H9 (cell line): ENCODE measurements at regions not wholly inside any gene's neighbourhood (a gene's known extent, or its start where the extent isn't known, plus 50 kb on each side); places are given as distances from the start of the nearest gene placed in this dataset.
"Not testable (repeated sequence)": the region's sequence is repeated elsewhere in the genome, so short reads cannot be mapped to it uniquely, and the experiment has no call there.

Experiments
- DNase-seq: peaks from one replicate; pipeline ENCODE4 v3.0.0-alpha.2; 2017
- H2AFZ ChIP-seq: one replicate; pipeline ENCODE4 v1.6.1; 2013; ENCODE audit warnings: mild to moderate bottlenecking, low read length, control low read depth, moderate library complexity
- H2AK5ac ChIP-seq: 2 replicates; pipeline ENCODE4 v1.6.1; 2013; ENCODE audit warnings: low read length, control low read depth, mixed read lengths; ENCODE audit not compliant: insufficient read length
- H2BK120ac ChIP-seq: one replicate; pipeline ENCODE4 v1.6.1; 2013; ENCODE audit warnings: low read depth, mild to moderate bottlenecking, low read length, control low read depth, inconsistent platforms; ENCODE audit not compliant: poor library complexity, severe bottlenecking
- H2BK12ac ChIP-seq: 2 replicates; pipeline ENCODE4 v1.6.1; 2013; ENCODE audit warnings: low read length, control low read depth, mixed read lengths, low read depth; ENCODE audit not compliant: insufficient read length
- H2BK15ac ChIP-seq: 2 replicates; pipeline ENCODE4 v1.6.1; 2013; ENCODE audit warnings: low read depth, low read length, control low read depth
- H2BK20ac ChIP-seq: one replicate; pipeline ENCODE4 v1.6.1; 2013; ENCODE audit warnings: low read depth, mild to moderate bottlenecking, low read length, control low read depth, inconsistent platforms; ENCODE audit not compliant: poor library complexity, severe bottlenecking
- H2BK5ac ChIP-seq: 2 replicates; pipeline ENCODE4 v1.6.1; 2013; ENCODE audit warnings: low read length, control low read depth, mixed read lengths; ENCODE audit not compliant: insufficient read length
- H3K14ac ChIP-seq: 2 replicates; pipeline ENCODE4 v1.6.1; 2013; ENCODE audit warnings: low read length, control low read depth; ENCODE audit not compliant: insufficient read depth
- H3K18ac ChIP-seq: 2 replicates; pipeline ENCODE4 v1.6.1; 2013; ENCODE audit warnings: low read depth, mild to moderate bottlenecking, mixed read lengths, low read length, control low read depth; ENCODE audit not compliant: insufficient read length
- H3K23ac ChIP-seq: 2 replicates; pipeline ENCODE4 v1.6.1; 2013; ENCODE audit warnings: low read length, control low read depth, mixed read lengths, low read depth; ENCODE audit not compliant: insufficient read length
- H3K23me2 ChIP-seq: 2 replicates; pipeline ENCODE4 v1.6.1; 2013; ENCODE audit warnings: low read depth, mild to moderate bottlenecking, mixed read lengths, low read length, control low read depth; ENCODE audit not compliant: insufficient read length, poor library complexity, severe bottlenecking
- H3K27ac ChIP-seq: 2 replicates; pipeline ENCODE4 v1.5.1; 2013; ENCODE audit warnings: low read length, control low read depth, mixed read lengths, low read depth; ENCODE audit not compliant: insufficient read length
- H3K27me3 ChIP-seq: 2 replicates; pipeline ENCODE4 v1.6.1; 2013; ENCODE audit warnings: low read length, control low read depth, inconsistent platforms; ENCODE audit not compliant: insufficient read depth
- H3K4ac ChIP-seq: 2 replicates; pipeline ENCODE4 v1.6.1; 2013; ENCODE audit warnings: low read depth, mild to moderate bottlenecking, control low read depth, inconsistent platforms, low read length, moderate library complexity
- H3K4me1 ChIP-seq: 2 replicates; pipeline ENCODE4 v1.6.1; 2013; ENCODE audit warnings: low read length, control low read depth, inconsistent platforms; ENCODE audit not compliant: insufficient read depth
- H3K4me2 ChIP-seq: 2 replicates; pipeline ENCODE4 v1.6.1; 2013; ENCODE audit warnings: low read length, control low read depth, mixed read lengths; ENCODE audit not compliant: insufficient read length, insufficient read depth
- H3K56ac ChIP-seq: 2 replicates; pipeline ENCODE4 v1.6.1; 2013; ENCODE audit warnings: low read depth, mild to moderate bottlenecking, mixed read lengths, low read length, control low read depth; ENCODE audit not compliant: insufficient read length
- H3K79me1 ChIP-seq: 2 replicates; pipeline ENCODE4 v1.6.1; 2013; ENCODE audit warnings: low read depth, mild to moderate bottlenecking, moderate library complexity, low read length, control low read depth, inconsistent platforms; ENCODE audit not compliant: insufficient read depth, poor library complexity, severe bottlenecking
- H3K79me2 ChIP-seq: 2 replicates; pipeline ENCODE4 v1.6.1; 2013; ENCODE audit warnings: low read length, control low read depth, inconsistent platforms; ENCODE audit not compliant: insufficient read depth
- H3K9ac ChIP-seq: 2 replicates; pipeline ENCODE4 v1.6.1; 2013; ENCODE audit warnings: low read length, control low read depth, mixed read lengths; ENCODE audit not compliant: insufficient read length; ENCODE audit errors: extremely low read depth
- H3K9me3 ChIP-seq: one replicate; pipeline ENCODE4 v1.6.1; 2013; ENCODE audit warnings: low read depth, low read length, inconsistent platforms; ENCODE audit not compliant: control insufficient read depth
- H3T11ph ChIP-seq: one replicate; pipeline ENCODE4 v1.6.1; 2013; ENCODE audit warnings: mild to moderate bottlenecking, low read length, control low read depth, inconsistent platforms
- H4K20me1 ChIP-seq: one replicate; pipeline ENCODE4 v1.6.1; 2013; ENCODE audit not compliant: control insufficient read depth, insufficient read length, insufficient read depth
- H4K5ac ChIP-seq: 2 replicates; pipeline ENCODE4 v1.6.1; 2013; ENCODE audit warnings: low read depth, mild to moderate bottlenecking, mixed read lengths, low read length, control low read depth; ENCODE audit not compliant: insufficient read length
- H4K8ac ChIP-seq: replicated peaks from 2 replicates; pipeline ENCODE4 v1.6.1; 2013; ENCODE audit warnings: low read length, control low read depth, mixed read lengths, low read depth; ENCODE audit not compliant: insufficient read length
- H4K91ac ChIP-seq: 2 replicates; pipeline ENCODE4 v1.6.1; 2013; ENCODE audit warnings: low read depth, mild to moderate bottlenecking, moderate library complexity, mixed read lengths, low read length, control low read depth; ENCODE audit not compliant: insufficient read length
- H3K27ac Mint-ChIP-seq, 3 experiments: 2 replicates in 2 of 3; 3 replicates in 1 of 3; pipeline ENCODE4 v1.8.0; 2020 to 2021; ENCODE audit warnings: mixed read lengths in 3 of 3, mild to moderate bottlenecking in 1 of 3, moderate library complexity in 1 of 3
- H3K27me3 Mint-ChIP-seq: 2 replicates; pipeline ENCODE4 v1.8.0; 2021; ENCODE audit warnings: low read depth, mild to moderate bottlenecking, moderate library complexity, mixed read lengths
- H3K36me3 Mint-ChIP-seq, 3 experiments: 2 replicates in 2 of 3; 3 replicates in 1 of 3; pipeline ENCODE4 v1.8.0; 2020 to 2021; ENCODE audit warnings: low read depth in 3 of 3, mixed read lengths in 3 of 3; ENCODE audit not compliant: insufficient read depth in 1 of 3
- H3K4me1 Mint-ChIP-seq, 2 experiments: 2 replicates each; pipeline ENCODE4 v1.8.0; 2020; ENCODE audit warnings: mixed read lengths in 2 of 2
- H3K4me3 Mint-ChIP-seq, 2 experiments: 2 replicates in 1 of 2; 3 replicates in 1 of 2; pipeline ENCODE4 v1.8.0; 2020 to 2021; ENCODE audit warnings: mild to moderate bottlenecking in 2 of 2, mixed read lengths in 2 of 2, moderate library complexity in 1 of 2
- H3K9me3 Mint-ChIP-seq, 2 experiments: 2 replicates in 1 of 2; 3 replicates in 1 of 2; pipeline ENCODE4 v1.8.0; 2020; ENCODE audit warnings: mild to moderate bottlenecking in 2 of 2, mixed read lengths in 2 of 2, moderate library complexity in 1 of 2
- WGBS: extraction: QIAGEN DNeasy Blood & Tissue Kit; methylation state at CpG from one replicate; pipeline ENCODE4 v1.1.7; 2013; ENCODE audit warnings: missing lambda C conversion rate, low lambda C conversion rate, mixed read lengths; ENCODE audit not compliant: insufficient read length; ENCODE audit errors: extremely low coverage; 5-methylcytosine and 5-hydroxymethylcytosine counted together

- not testable (repeated sequence) for H3K9ac ChIP-seq, H3K23ac ChIP-seq, H2AFZ ChIP-seq, H3K56ac ChIP-seq, DNase-seq, H3K79me1 ChIP-seq, H3K4ac ChIP-seq, H2AK5ac ChIP-seq, H3K36me3 Mint-ChIP-seq, H3K14ac ChIP-seq, H3K23me2 ChIP-seq, H3K79me2 ChIP-seq, H2BK5ac ChIP-seq, H2BK120ac ChIP-seq, H3K4me2 ChIP-seq, H3K27me3 ChIP-seq, H3K9me3 ChIP-seq, H3K9me3 Mint-ChIP-seq, H3T11ph ChIP-seq, H4K5ac ChIP-seq, H4K91ac ChIP-seq, H4K8ac ChIP-seq, H3K18ac ChIP-seq, H2BK20ac ChIP-seq, H4K20me1 ChIP-seq, H3K27ac ChIP-seq, H2BK12ac ChIP-seq, H2BK15ac ChIP-seq, H3K4me1 ChIP-seq
- H3K27me3 Mint-ChIP-seq = peaks cover 11% of the 10 kb centered on the region
- peak overlapping the region; percentile 14 to 51; a peak in 3 of 5 replicates for H3K4me3 Mint-ChIP-seq
- H3K4me1 Mint-ChIP-seq = peaks cover 51 to 53% of the 10 kb centered on the region in 2 experiments
- no CpG with 5 or more reads among the region's 7 CpGs for WGBS
- H3K27ac Mint-ChIP-seq = peak overlapping the region in 1 of 3 experiments; percentile 93; a peak in 2 of 7 replicates
Measured at GRCh38 chr12:8320791-8321370, 93.5 kb upstream of the FAM90A1 start.

- not testable (repeated sequence) for H3K4me2 ChIP-seq, H3K36me3 Mint-ChIP-seq, H3K18ac ChIP-seq, H3K4me3 Mint-ChIP-seq, H3K27me3 ChIP-seq, H2BK5ac ChIP-seq, H3T11ph ChIP-seq, H3K14ac ChIP-seq, H2BK20ac ChIP-seq, H3K23ac ChIP-seq, H4K91ac ChIP-seq, H2BK120ac ChIP-seq, DNase-seq, H3K4me1 ChIP-seq, H4K20me1 ChIP-seq, H2AFZ ChIP-seq, H3K4ac ChIP-seq, H2BK15ac ChIP-seq, H3K79me1 ChIP-seq, H2BK12ac ChIP-seq, H4K8ac ChIP-seq, H3K27ac Mint-ChIP-seq, H3K23me2 ChIP-seq, H3K56ac ChIP-seq, H3K9me3 ChIP-seq, H4K5ac ChIP-seq, H3K79me2 ChIP-seq, H2AK5ac ChIP-seq, H3K9ac ChIP-seq, H3K27ac ChIP-seq
- H3K9me3 Mint-ChIP-seq = peaks cover 6 to 11% of the 10 kb centered on the region in 2 experiments; a peak in 3 of 5 replicates
- peaks cover 11% of the 10 kb centered on the region for H3K27me3 Mint-ChIP-seq
- H3K4me1 Mint-ChIP-seq = peaks cover 31 to 35% of the 10 kb centered on the region in 2 experiments
- no CpG with 5 or more reads among the region's 4 CpGs for WGBS
Measured at GRCh38 chr12:8325145-8325839, 97.9 kb upstream of the FAM90A1 start.
